Endothelial cell of umbilical vein (primary cell): ENCODE measurements at regions not wholly inside any gene's neighbourhood (a gene's known extent, or its start where the extent isn't known, plus 50 kb on each side); places are given as distances from the start of the nearest gene placed in this dataset.

Source experiments
- BruUV-seq: library from RNA; stranded (reverse); fragments of 400-500 nt; replicated peaks from 2 replicates; lab custom pipeline; 2021; lab: Mats Ljungman, UMichigan
- CTCF ChIA-PET: fragments of 300-600, 350-600 bp; sonication (Branson Sonifier 250); formaldehyde crosslinking; loops from one replicate; lab custom pipeline; 2021; ENCODE audit warnings: antibody characterized with exemption, inconsistent platforms; lab: Charles Lee
- POLR2A ChIA-PET: fragments of 300-600, 350-600 bp; sonication (Branson Sonifier 250); formaldehyde crosslinking; loops from one replicate; lab custom pipeline; 2021; ENCODE audit warnings: antibody characterized with exemption, inconsistent platforms; lab: Charles Lee
- DNase-seq: peaks from one replicate; pipeline ENCODE4 v3.0.0-alpha.2; 2011; ENCODE audit warnings: low read depth, low spot score
- FAIRE-seq: peaks from 2 replicates; lab custom pipeline; 2011; peaks lifted over from hg19 to GRCh38; lab: Jason Lieb, UNC
- H2AFZ ChIP-seq: 2 replicates; pipeline ENCODE4 v1.6.0; 2012; ENCODE audit warnings: low read depth, low read length, control low read depth, inconsistent platforms
- H3K27ac ChIP-seq: 2 replicates; pipeline ENCODE4 v1.5.1; 2011; ENCODE audit warnings: low read depth, mild to moderate bottlenecking, control low read depth, low read length, moderate library complexity; ENCODE audit not compliant: insufficient read depth
- H3K27me3 ChIP-seq, 2 experiments: 2 replicates each; pipeline versions ENCODE4 v1.6.0 to v1.6.1; 2011; ENCODE audit warnings: low read length in 2 of 2, mixed read lengths in 1 of 2; ENCODE audit not compliant: control insufficient read depth in 2 of 2, insufficient read depth in 2 of 2
- H3K36me3 ChIP-seq, 2 experiments: 2 replicates in 1 of 2; 3 replicates in 1 of 2; pipeline ENCODE4 v1.5.1; 2011; ENCODE audit warnings: low read length in 2 of 2, mild to moderate bottlenecking in 1 of 2, moderate library complexity in 1 of 2; ENCODE audit not compliant: control insufficient read depth in 2 of 2, insufficient read depth in 2 of 2; ENCODE audit errors: extremely low read depth in 1 of 2
- H3K4me1 ChIP-seq: 3 replicates; pipeline ENCODE4 v1.5.1; 2011; ENCODE audit warnings: mild to moderate bottlenecking, low read length; ENCODE audit not compliant: control insufficient read depth, insufficient read depth; ENCODE audit errors: extremely low read depth
- H3K4me2 ChIP-seq: 2 replicates; pipeline ENCODE4 v1.6.1; 2011; ENCODE audit warnings: low read length, control low read depth, mixed read lengths; ENCODE audit not compliant: insufficient read depth
- H3K4me3 ChIP-seq, 3 experiments: fragments of 200-600 bp in 1 of 3; sonication (generic), shearing (Covaris generic) in 1 of 3; replicated peaks in 1 of 3; 2 replicates each; pipeline ENCODE4 v1.5.1; 2011 to 2016; ENCODE audit warnings: control low read depth in 3 of 3, low read length in 3 of 3, mild to moderate bottlenecking in 2 of 3, inconsistent platforms in 1 of 3, low read depth in 1 of 3, moderate library complexity in 1 of 3; ENCODE audit not compliant: insufficient read depth in 1 of 3
- H3K79me2 ChIP-seq: 2 replicates; pipeline ENCODE4 v1.6.0; 2012; ENCODE audit warnings: low read length, inconsistent platforms; ENCODE audit not compliant: control insufficient read depth, insufficient read depth
- H3K9ac ChIP-seq: replicated peaks from 2 replicates; pipeline ENCODE3; 2011; ENCODE audit warnings: low read length, control low read depth; ENCODE audit not compliant: insufficient read depth; ENCODE audit errors: extremely low read depth
- H3K9me1 ChIP-seq: replicated peaks from 3 replicates; pipeline ENCODE4 v1.6.0; 2011; ENCODE audit warnings: mild to moderate bottlenecking, low read length; ENCODE audit not compliant: control insufficient read depth, insufficient read depth; ENCODE audit errors: extremely low read depth
- H3K9me3 ChIP-seq: replicated peaks from 2 replicates; pipeline ENCODE4 v1.5.1; 2012; ENCODE audit warnings: low read length, inconsistent platforms; ENCODE audit not compliant: control insufficient read depth, insufficient read depth
- H4K20me1 ChIP-seq: replicated peaks from 2 replicates; pipeline ENCODE3; 2011; ENCODE audit warnings: mild to moderate bottlenecking, low read length; ENCODE audit not compliant: control insufficient read depth, insufficient read depth; ENCODE audit errors: extremely low read depth
- CTCF ChIP-seq, 2 donors: IDR thresholded peaks; 1 replicate in 1 of 2; 2 replicates in 1 of 2; pipeline ENCODE4 v1.5.1; 2011; ENCODE audit warnings: low read length in 2 of 2, mild to moderate bottlenecking in 2 of 2, moderate library complexity in 2 of 2, control low read depth in 1 of 2, inconsistent platforms in 1 of 2, low read depth in 1 of 2; ENCODE audit not compliant: insufficient read depth in 1 of 2; ENCODE audit errors: extremely low read depth in 1 of 2
- EZH2 ChIP-seq: IDR thresholded peaks from 2 replicates; pipeline ENCODE4 v1.6.1; 2012; ENCODE audit warnings: borderline replicate concordance, low read depth, mild to moderate bottlenecking, moderate library complexity, low read length, inconsistent platforms; ENCODE audit not compliant: severe bottlenecking
- FOS ChIP-seq: IDR thresholded peaks from 2 replicates; pipeline ENCODE4 v1.6.1; 2011; ENCODE audit warnings: mild to moderate bottlenecking, low read length, moderate library complexity, borderline replicate concordance; ENCODE audit not compliant: insufficient read depth
- GATA2 ChIP-seq: IDR thresholded peaks from 2 replicates; pipeline ENCODE4 v1.7.0; 2011; ENCODE audit warnings: low read depth, mild to moderate bottlenecking, moderate library complexity, mixed read lengths, low read length; ENCODE audit not compliant: insufficient read length, insufficient read depth
- JUN ChIP-seq: IDR thresholded peaks from 2 replicates; pipeline ENCODE4 v1.6.1; 2011; ENCODE audit warnings: borderline replicate concordance, low read depth; ENCODE audit not compliant: insufficient read length, insufficient read depth
- MAX ChIP-seq: IDR thresholded peaks from 2 replicates; pipeline ENCODE4 v1.6.1; 2011; ENCODE audit not compliant: insufficient read depth, insufficient read length
- MYC ChIP-seq: IDR thresholded peaks from one replicate; pipeline ENCODE4 v1.6.1; 2011; ENCODE audit warnings: mild to moderate bottlenecking, low read depth, low read length
- POLR2A ChIP-seq: IDR thresholded peaks from 2 replicates; pipeline ENCODE4 v1.6.1; 2012; ENCODE audit warnings: low read depth, mild to moderate bottlenecking, control low read depth, low read length
- POLR2AphosphoS5 ChIP-seq: IDR thresholded peaks from 2 replicates; pipeline ENCODE4 v1.6.1; 2012; ENCODE audit warnings: low read depth, mild to moderate bottlenecking, control low read depth, low read length, moderate library complexity; ENCODE audit not compliant: insufficient read depth
- dilution Hi-C: fragments of 300-500 bp; cut with MboI; formaldehyde crosslinking; loops from one replicate; pipeline ENCODE4 v1.15.0; 2019; ENCODE audit warnings: low sequenced_read_pairs; ENCODE audit not compliant: extremely low pct_ligation_motif_present
- intact Hi-C: fragments of 100-400 bp; cut with micrococcal nuclease; formaldehyde crosslinking; loops from one replicate; pipeline ENCODE4 v1.10.0; 2022

- Histone ChIP-seq H3K9me1 (no peaks in the 10 kb centered on the region), H3K4me1 (peaks cover 21% of the 10 kb centered on the region), H3K27me3 (no peaks in the 10 kb centered on the region), H3K9me3 (no peaks in the 10 kb centered on the region), H3K9ac (no peak overlapping the region), H3K27ac (no peak overlapping the region), H3K4me3 (no peak overlapping the region), H2AFZ (no peak overlapping the region), H3K4me2 (no peak overlapping the region), H3K36me3 (no peaks in the 10 kb centered on the region), H3K79me2 (no peaks in the 10 kb centered on the region), H4K20me1 (no peaks in the 10 kb centered on the region)
- DNase-seq (no peak), FAIRE-seq (no peak)
- intact Hi-C loops (loop anchor here (1.0 kb wide), 1 partner anchor 17 kb away; no protein-coding TSS in a partner anchor), dilution Hi-C loops (no loop called here)
- no TSS peak for BruUV-seq
- POLR2A ChIA-PET, result no interaction called here
- no peak for TF ChIP-seq EZH2
- no peak for TF ChIP-seq POLR2A
- TF ChIP-seq CTCF (IDR thresholded peaks at IDR 0.05; ENCODE audit: extremely low read depth in 1 of 2, insufficient read depth in 1 of 2, low read depth in 1 of 2, low read length in 2 of 2), result no peak
- TF ChIP-seq MYC, result no peak
- no peak for TF ChIP-seq FOS
- no peak for TF ChIP-seq MAX
- TF ChIP-seq JUN, result no peak
- TF ChIP-seq POLR2AphosphoS5, result no peak
- TF ChIP-seq GATA2, result no peak
- CTCF ChIA-PET, result interaction anchor here (2.2 kb wide), 1 partner anchor 101 kb away, joined by 7 read pairs; no protein-coding TSS in a partner anchor
These were observed 285.5 kb downstream of the MREG start for GRCh38 chr2:215727507-215728503.
